Mesendoderm (in vitro differentiated cells): ENCODE measurements at regions not wholly inside any gene's neighbourhood (a gene's known extent, or its start where the extent isn't known, plus 50 kb on each side); places are given as distances from the start of the nearest gene placed in this dataset.

Experiments
- DNase-seq: peaks from one replicate; pipeline ENCODE4 v3.0.0; 2013
- H2AK5ac ChIP-seq: 2 replicates; pipeline ENCODE4 v1.6.1; 2013; ENCODE audit warnings: low read length, inconsistent platforms
- H2BK120ac ChIP-seq: 2 replicates; pipeline ENCODE4 v1.6.1; 2013; ENCODE audit warnings: low read depth, mild to moderate bottlenecking, low read length, moderate library complexity, mixed read lengths
- H2BK15ac ChIP-seq: replicated peaks from 2 replicates; pipeline ENCODE4 v1.6.1; 2013; ENCODE audit warnings: low read depth, mild to moderate bottlenecking, moderate library complexity
- H2BK5ac ChIP-seq: 2 replicates; pipeline ENCODE4 v1.6.1; 2013; ENCODE audit warnings: low read length, inconsistent platforms
- H3K18ac ChIP-seq: 2 replicates; pipeline ENCODE4 v1.6.1; 2013; ENCODE audit warnings: mild to moderate bottlenecking, low read length, mixed read lengths
- H3K23ac ChIP-seq: one replicate; pipeline ENCODE4 v1.6.1; 2013; ENCODE audit warnings: low read length
- H3K27ac ChIP-seq: 2 replicates; pipeline ENCODE4 v1.5.1; 2013; ENCODE audit warnings: low read depth, mild to moderate bottlenecking, inconsistent platforms, low read length, moderate library complexity
- H3K27me3 ChIP-seq: 2 replicates; pipeline ENCODE4 v1.6.1; 2013; ENCODE audit warnings: low read length, control low read depth, mild to moderate bottlenecking, inconsistent platforms; ENCODE audit not compliant: insufficient read depth, poor library complexity
- H3K36me3 ChIP-seq: 2 replicates; pipeline ENCODE4 v1.6.1; 2013; ENCODE audit warnings: low read length, inconsistent platforms; ENCODE audit not compliant: control insufficient read depth, insufficient read depth
- H3K4ac ChIP-seq: one replicate; pipeline ENCODE4 v1.6.1; 2013; ENCODE audit warnings: low read depth, mild to moderate bottlenecking, low read length, moderate library complexity
- H3K4me1 ChIP-seq: 2 replicates; pipeline ENCODE4 v1.6.1; 2013; ENCODE audit warnings: low read depth, low read length, inconsistent platforms; ENCODE audit not compliant: control insufficient read depth
- H3K4me2 ChIP-seq: 2 replicates; pipeline ENCODE4 v1.6.1; 2013; ENCODE audit warnings: low read length
- H3K4me3 ChIP-seq: 2 replicates; pipeline ENCODE4 v1.5.1; 2013; ENCODE audit warnings: mild to moderate bottlenecking, low read length
- H3K56ac ChIP-seq: one replicate; pipeline ENCODE4 v1.6.1; 2013; ENCODE audit warnings: low read length
- H3K79me1 ChIP-seq: 2 replicates; pipeline ENCODE4 v1.6.1; 2013; ENCODE audit warnings: low read length, inconsistent platforms
- H3K79me2 ChIP-seq: 2 replicates; pipeline ENCODE4 v1.6.1; 2013; ENCODE audit warnings: mild to moderate bottlenecking, low read length; ENCODE audit not compliant: control insufficient read depth, insufficient read depth
- H3K9ac ChIP-seq: 2 replicates; pipeline ENCODE4 v1.6.1; 2013; ENCODE audit warnings: low read length, inconsistent platforms
- H4K5ac ChIP-seq: one replicate; pipeline ENCODE4 v1.6.1; 2013; ENCODE audit warnings: low read length
- H4K8ac ChIP-seq: one replicate; pipeline ENCODE4 v1.6.1; 2013; ENCODE audit warnings: low read depth, mild to moderate bottlenecking, control low read depth, low read length, moderate library complexity
- WGBS: extraction: QIAGEN DNeasy Blood & Tissue Kit; methylation state at CpG from one replicate; pipeline ENCODE4 v1.1.7; 2013; ENCODE audit warnings: low lambda C conversion rate, missing lambda C conversion rate; ENCODE audit not compliant: insufficient coverage; ENCODE audit errors: extremely low coverage; 5-methylcytosine and 5-hydroxymethylcytosine counted together

GRCh38 chr11:43582863-43583462 lies 97.6 kb upstream of the HSD17B12 start:
- Histone ChIP-seq H3K4me1 (no peaks in the 10 kb centered on the region), H3K18ac (no peak overlapping the region), H3K9ac (no peak overlapping the region), H3K23ac (no peak overlapping the region), H3K4me2 (no peak overlapping the region), H3K36me3 (no peaks in the 10 kb centered on the region), H2BK15ac (no peak overlapping the region), H3K27ac (no peak overlapping the region), H3K79me1 (no peaks in the 10 kb centered on the region), H3K4me3 (no peak overlapping the region), H3K79me2 (no peaks in the 10 kb centered on the region), H2AK5ac (no peak overlapping the region), H2BK5ac (no peak overlapping the region), H4K5ac (no peak overlapping the region), H2BK120ac (no peak overlapping the region), H3K56ac (no peak overlapping the region), H4K8ac (no peak overlapping the region), H3K4ac (no peak overlapping the region), H3K27me3 (peaks cover 49% of the 10 kb centered on the region)
- WGBS: no CpG with 5 or more reads among the region's 26 CpGs
- peak; percentile 30 for DNase-seq

GRCh38 chr11:43583548-43583947 lies 97.0 kb upstream of the HSD17B12 start:
- H3K23ac ChIP-seq: no peak overlapping the region
- H3K4me3 ChIP-seq: no peak overlapping the region
- H3K18ac ChIP-seq: no peak overlapping the region
- H3K4ac ChIP-seq: no peak overlapping the region
- no peak overlapping the region for H2BK15ac ChIP-seq
- H4K8ac ChIP-seq: no peak overlapping the region
- no peaks in the 10 kb centered on the region for H3K4me1 ChIP-seq
- H3K9ac ChIP-seq: no peak overlapping the region
- H3K56ac ChIP-seq: no peak overlapping the region
- H3K79me2 ChIP-seq: no peaks in the 10 kb centered on the region
- H2AK5ac ChIP-seq: no peak overlapping the region
- DNase-seq: no peak
- H3K27me3 ChIP-seq: peaks cover 44% of the 10 kb centered on the region
- no peak overlapping the region for H2BK5ac ChIP-seq
- H4K5ac ChIP-seq: no peak overlapping the region
- no peak overlapping the region for H3K27ac ChIP-seq
- no CpG with 5 or more reads among the region's 6 CpGs for WGBS
- no peaks in the 10 kb centered on the region for H3K79me1 ChIP-seq
- no peak overlapping the region for H2BK120ac ChIP-seq
- no peaks in the 10 kb centered on the region for H3K36me3 ChIP-seq
- no peak overlapping the region for H3K4me2 ChIP-seq

GRCh38 chr11:43585877-43586608 lies 94.5 kb upstream of the HSD17B12 start:
- H2BK5ac ChIP-seq: no peak overlapping the region
- H3K4me3 ChIP-seq: no peak overlapping the region
- no peak overlapping the region for H3K56ac ChIP-seq
- H3K27ac ChIP-seq: no peak overlapping the region
- H3K36me3 ChIP-seq: no peaks in the 10 kb centered on the region
- H2AK5ac ChIP-seq: no peak overlapping the region
- no peaks in the 10 kb centered on the region for H3K79me2 ChIP-seq
- H3K79me1 ChIP-seq: no peaks in the 10 kb centered on the region
- H4K8ac ChIP-seq: no peak overlapping the region
- H2BK15ac ChIP-seq: no peak overlapping the region
- no peak overlapping the region for H3K4me2 ChIP-seq
- no CpG with 5 or more reads among the region's 1 CpG for WGBS
- no peaks in the 10 kb centered on the region for H3K4me1 ChIP-seq
- H4K5ac ChIP-seq: no peak overlapping the region
- peaks cover 37% of the 10 kb centered on the region for H3K27me3 ChIP-seq
- no peak overlapping the region for H3K4ac ChIP-seq
- H3K23ac ChIP-seq: no peak overlapping the region
- no peak overlapping the region for H3K18ac ChIP-seq
- peak; percentile 33 for DNase-seq
- no peak overlapping the region for H3K9ac ChIP-seq
- H2BK120ac ChIP-seq: no peak overlapping the region

GRCh38 chr11:43589601-43590250 lies 90.8 kb upstream of the HSD17B12 start:
- Histone ChIP-seq H3K56ac (no peak overlapping the region), H3K4me2 (no peak overlapping the region), H3K27me3 (peaks cover 1% of the 10 kb centered on the region), H3K27ac (no peak overlapping the region), H3K79me2 (no peaks in the 10 kb centered on the region), H3K4me3 (no peak overlapping the region), H3K4me1 (no peaks in the 10 kb centered on the region), H2BK5ac (no peak overlapping the region), H3K4ac (no peak overlapping the region), H2AK5ac (no peak overlapping the region), H3K9ac (no peak overlapping the region), H4K8ac (no peak overlapping the region), H3K23ac (no peak overlapping the region), H2BK15ac (no peak overlapping the region), H3K79me1 (no peaks in the 10 kb centered on the region), H2BK120ac (no peak overlapping the region), H3K36me3 (no peaks in the 10 kb centered on the region), H3K18ac (no peak overlapping the region), H4K5ac (no peak overlapping the region)
- WGBS: no CpG with 5 or more reads among the region's 5 CpGs
- peak; percentile 22 for DNase-seq

- no peaks in the 10 kb centered on the region for H3K27me3 ChIP-seq
- no CpG with 5 or more reads among the region's 1 CpG for WGBS
- no peak overlapping the region for H3K9ac ChIP-seq
- H3K36me3 ChIP-seq: no peaks in the 10 kb centered on the region
- no peaks in the 10 kb centered on the region for H3K79me2 ChIP-seq
- no peak overlapping the region for H4K8ac ChIP-seq
- H2BK120ac ChIP-seq: no peak overlapping the region
- DNase-seq: no peak
- no peak overlapping the region for H4K5ac ChIP-seq
- H3K79me1 ChIP-seq: no peaks in the 10 kb centered on the region
- H3K4ac ChIP-seq: no peak overlapping the region
- H3K23ac ChIP-seq: no peak overlapping the region
- no peak overlapping the region for H3K4me3 ChIP-seq
- H3K27ac ChIP-seq: no peak overlapping the region
- H3K4me1 ChIP-seq: no peaks in the 10 kb centered on the region
- no peak overlapping the region for H2BK5ac ChIP-seq
- H2BK15ac ChIP-seq: no peak overlapping the region
- no peak overlapping the region for H3K56ac ChIP-seq
- no peak overlapping the region for H2AK5ac ChIP-seq
- H3K4me2 ChIP-seq: no peak overlapping the region
- no peak overlapping the region for H3K18ac ChIP-seq
These were observed 79.0 kb upstream of the HSD17B12 start for GRCh38 chr11:43601511-43601910.
